ENCODE measurements at regions not wholly inside any gene's neighbourhood (a gene's known extent, or its start where the extent isn't known, plus 50 kb on each side); places are given as distances from the start of the nearest gene placed in this dataset.

DNA sequence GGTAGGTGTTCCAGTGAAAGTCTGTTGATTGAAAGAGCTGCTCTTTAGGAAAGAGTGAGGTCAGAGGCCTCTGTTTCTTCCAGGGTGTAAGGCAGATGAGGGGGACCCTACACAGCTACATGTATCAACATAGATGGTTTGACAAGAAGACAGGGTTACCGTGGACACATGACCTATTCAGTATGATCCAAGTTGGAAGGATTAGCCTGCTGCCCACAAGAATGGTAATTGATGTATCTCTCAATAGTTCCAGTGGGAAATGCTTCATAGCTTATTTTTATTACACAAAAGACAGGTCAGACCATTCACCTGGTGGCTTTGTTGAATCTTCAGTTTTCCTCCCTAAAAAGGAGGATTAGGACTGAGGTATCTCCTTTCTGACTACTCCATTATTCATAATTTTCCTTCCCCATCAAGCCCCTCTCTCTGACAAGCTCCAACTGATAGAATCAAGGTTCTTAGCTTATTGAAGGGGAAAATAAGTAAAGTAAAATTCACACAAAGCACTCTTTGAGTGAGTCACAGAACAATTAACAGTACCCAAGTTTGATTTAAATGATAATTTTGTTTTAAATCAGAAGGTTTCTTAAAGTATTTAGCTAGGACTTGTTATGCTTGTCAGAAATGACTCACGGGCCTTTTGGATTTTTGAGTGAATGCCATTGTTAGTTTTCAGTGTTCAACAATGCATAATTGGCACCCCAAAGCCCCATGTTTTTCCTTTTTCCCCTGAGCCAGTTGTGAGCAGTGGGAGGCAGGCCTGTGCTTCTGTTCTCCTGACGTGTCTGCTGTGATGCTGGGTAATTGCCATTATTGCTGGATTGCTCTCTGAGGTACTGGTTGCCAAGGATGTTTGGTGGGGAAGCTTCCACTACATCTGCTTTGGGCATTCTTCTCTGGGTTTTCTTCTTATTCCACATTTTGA lies 373.2 kb downstream of the DDX10 start:
- POLR2A ChIA-PET, result no interaction called here

DNA sequence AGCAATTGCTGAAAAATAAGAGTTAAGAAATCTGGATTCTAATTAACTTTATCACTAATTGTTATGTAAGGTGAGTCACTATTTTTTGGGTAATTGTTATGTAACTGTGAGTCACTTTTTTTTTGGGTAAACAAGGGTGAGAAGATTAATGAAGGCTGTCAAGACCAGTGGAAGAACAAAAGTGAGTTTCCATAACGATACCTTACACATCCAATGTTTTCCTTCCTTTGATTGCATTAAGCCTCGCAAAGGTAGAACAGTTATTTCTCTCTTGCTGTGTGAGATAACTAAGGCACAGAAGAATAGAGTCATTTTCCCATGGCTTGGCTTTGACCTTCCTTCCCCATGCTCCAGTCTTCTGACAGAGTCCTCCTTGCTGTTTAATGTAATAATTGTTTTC lies 374.7 kb downstream of the DDX10 start:
- DNase-seq, result no peak
- Mint-ChIP-seq H3K27ac (ENCODE audit: unreplicated experiment) (no peak overlapping the region), H3K27me3 (ENCODE audit: insufficient read depth, unreplicated experiment) (peaks cover 5% of the 10 kb centered on the region), H3K36me3 (ENCODE audit: insufficient read depth, unreplicated experiment) (no peaks in the 10 kb centered on the region), H3K9me3 (ENCODE audit: unreplicated experiment) (peaks cover 10% of the 10 kb centered on the region), H3K4me1 (ENCODE audit: low read depth, unreplicated experiment) (no peaks in the 10 kb centered on the region), H3K4me3 (ENCODE audit: unreplicated experiment) (no peak overlapping the region)
- Histone ChIP-seq H3K36me3 (ENCODE audit: control insufficient read depth, insufficient read depth, low read length) (no peaks in the 10 kb centered on the region), H3K4me1 (no peaks in the 10 kb centered on the region), H3K27me3 (replicated peaks; ENCODE audit: control insufficient read depth, insufficient read depth, low read length) (no peaks in the 10 kb centered on the region), H3K4me3 (ENCODE audit: low read depth, low read length) (no peak overlapping the region), H3K9me3 (no peaks in the 10 kb centered on the region)
- ChIA-PET CTCF (interaction anchor here (1.0 to 1.1 kb wide), 2 partner anchors 23 to 900 kb away, joined by 3 read pairs; no protein-coding TSS in a partner anchor), POLR2A (no interaction called here)
- TF ChIP-seq, protein P1, sequence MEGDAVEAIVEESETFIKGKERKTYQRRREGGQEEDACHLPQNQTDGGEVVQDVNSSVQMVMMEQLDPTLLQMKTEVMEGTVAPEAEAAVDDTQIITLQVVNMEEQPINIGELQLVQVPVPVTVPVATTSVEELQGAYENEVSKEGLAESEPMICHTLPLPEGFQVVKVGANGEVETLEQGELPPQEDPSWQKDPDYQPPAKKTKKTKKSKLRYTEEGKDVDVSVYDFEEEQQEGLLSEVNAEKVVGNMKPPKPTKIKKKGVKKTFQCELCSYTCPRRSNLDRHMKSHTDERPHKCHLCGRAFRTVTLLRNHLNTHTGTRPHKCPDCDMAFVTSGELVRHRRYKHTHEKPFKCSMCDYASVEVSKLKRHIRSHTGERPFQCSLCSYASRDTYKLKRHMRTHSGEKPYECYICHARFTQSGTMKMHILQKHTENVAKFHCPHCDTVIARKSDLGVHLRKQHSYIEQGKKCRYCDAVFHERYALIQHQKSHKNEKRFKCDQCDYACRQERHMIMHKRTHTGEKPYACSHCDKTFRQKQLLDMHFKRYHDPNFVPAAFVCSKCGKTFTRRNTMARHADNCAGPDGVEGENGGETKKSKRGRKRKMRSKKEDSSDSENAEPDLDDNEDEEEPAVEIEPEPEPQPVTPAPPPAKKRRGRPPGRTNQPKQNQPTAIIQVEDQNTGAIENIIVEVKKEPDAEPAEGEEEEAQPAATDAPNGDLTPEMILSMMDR (IDR thresholded peaks at IDR 0.05; ENCODE audit: insufficient read depth in 1 of 2, low read depth in 1 of 2, low read length in 1 of 2, severe bottlenecking in 1 of 2, unreplicated experiment in 1 of 2), result no peak
- no TSS peak for BruUV-seq (replicated peaks)
- intact Hi-C loops (cut with micrococcal nuclease; ENCODE audit: unreplicated experiment), result loop anchor here (1.0 kb wide), 1 partner anchor 20 kb away; no protein-coding TSS in a partner anchor

More for the DNA sequence above, 373.2 kb downstream of the DDX10 start:
- peaks cover 2% of the 10 kb centered on the region for H3K27me3 Mint-ChIP-seq (ENCODE audit: insufficient read depth, unreplicated experiment)
- H3K9me3 Mint-ChIP-seq (ENCODE audit: unreplicated experiment), result peaks cover 10% of the 10 kb centered on the region
- H3K4me3 ChIP-seq (ENCODE audit: low read depth, low read length), result no peak overlapping the region
- TF ChIP-seq, protein P1 (IDR thresholded peaks at IDR 0.05; ENCODE audit: insufficient read depth in 1 of 2, low read depth in 1 of 2, low read length in 1 of 2, severe bottlenecking in 1 of 2, unreplicated experiment in 1 of 2), result no peak
- CTCF ChIA-PET, result no interaction called here
- no TSS peak for BruUV-seq (replicated peaks)
- intact Hi-C loops (cut with micrococcal nuclease; ENCODE audit: unreplicated experiment), result no loop called here
- no peaks in the 10 kb centered on the region for H3K4me1 ChIP-seq
- no peaks in the 10 kb centered on the region for H3K27me3 ChIP-seq (replicated peaks; ENCODE audit: control insufficient read depth, insufficient read depth, low read length)
- no peak overlapping the region for H3K27ac Mint-ChIP-seq (ENCODE audit: unreplicated experiment)
- H3K9me3 ChIP-seq, result no peaks in the 10 kb centered on the region
- no peaks in the 10 kb centered on the region for H3K36me3 Mint-ChIP-seq (ENCODE audit: insufficient read depth, unreplicated experiment)
- H3K4me3 Mint-ChIP-seq (ENCODE audit: unreplicated experiment), result no peak overlapping the region
- no peak for DNase-seq
- H3K4me1 Mint-ChIP-seq (ENCODE audit: low read depth, unreplicated experiment), result no peaks in the 10 kb centered on the region
- H3K36me3 ChIP-seq (ENCODE audit: control insufficient read depth, insufficient read depth, low read length), result no peaks in the 10 kb centered on the region

DNA sequence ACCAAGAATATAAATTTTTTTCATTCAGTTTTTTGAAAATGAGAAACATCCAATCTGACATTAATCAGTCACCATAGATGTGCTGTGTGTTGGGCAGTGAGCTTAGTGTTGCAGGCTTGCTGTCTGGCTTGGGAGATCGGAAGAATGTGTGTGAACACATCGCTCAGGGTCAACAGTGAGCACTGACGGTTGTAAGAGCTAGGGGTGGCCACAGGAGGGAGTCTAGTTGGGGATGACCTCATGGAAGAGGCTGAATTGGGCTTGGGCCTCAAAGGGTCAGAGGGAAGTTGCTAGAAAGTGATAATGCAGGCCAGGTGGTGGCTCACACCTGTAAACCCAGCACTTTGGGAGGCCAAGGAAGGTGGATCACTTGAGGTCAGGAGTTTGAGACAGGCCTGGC lies 375.4 kb downstream of the DDX10 start:
- peaks cover 10% of the 10 kb centered on the region for H3K9me3 Mint-ChIP-seq (ENCODE audit: unreplicated experiment)
- CTCF ChIA-PET, result interaction anchor here (1.0 to 1.1 kb wide), 2 partner anchors 22 to 899 kb away, joined by 3 read pairs; no protein-coding TSS in a partner anchor
- BruUV-seq (replicated peaks), result no TSS peak
- no peaks in the 10 kb centered on the region for H3K4me1 ChIP-seq
- TF ChIP-seq, protein P1 (IDR thresholded peaks at IDR 0.05; ENCODE audit: insufficient read depth in 1 of 2, low read depth in 1 of 2, low read length in 1 of 2, severe bottlenecking in 1 of 2, unreplicated experiment in 1 of 2), result peak; percentile 54 to 59
- no peak overlapping the region for H3K4me3 Mint-ChIP-seq (ENCODE audit: unreplicated experiment)
- no peaks in the 10 kb centered on the region for H3K4me1 Mint-ChIP-seq (ENCODE audit: low read depth, unreplicated experiment)
- intact Hi-C loops (cut with micrococcal nuclease; ENCODE audit: unreplicated experiment), result loop anchor here (1.0 kb wide), 1 partner anchor 19 kb away; no protein-coding TSS in a partner anchor
- no peaks in the 10 kb centered on the region for H3K36me3 Mint-ChIP-seq (ENCODE audit: insufficient read depth, unreplicated experiment)
- no peaks in the 10 kb centered on the region for H3K36me3 ChIP-seq (ENCODE audit: control insufficient read depth, insufficient read depth, low read length)
- no peaks in the 10 kb centered on the region for H3K27me3 ChIP-seq (replicated peaks; ENCODE audit: control insufficient read depth, insufficient read depth, low read length)
- POLR2A ChIA-PET, result no interaction called here
- H3K9me3 ChIP-seq, result no peaks in the 10 kb centered on the region
- peak; percentile 46 to 51 for DNase-seq
- no peak overlapping the region for H3K4me3 ChIP-seq (ENCODE audit: low read depth, low read length)
- peaks cover 5% of the 10 kb centered on the region for H3K27me3 Mint-ChIP-seq (ENCODE audit: insufficient read depth, unreplicated experiment)
- H3K27ac Mint-ChIP-seq (ENCODE audit: unreplicated experiment), result no peak overlapping the region
